Suppressor macrophage (primary cell): ENCODE measurements at regions not wholly inside any gene's neighbourhood (a gene's known extent, or its start where the extent isn't known, plus 50 kb on each side); places are given as distances from the start of the nearest gene placed in this dataset.

Source experiments
- DNase-seq, 4 experiments: peaks; one replicate each; pipeline ENCODE4 v3.0.0-alpha.2; 2020 to 2022

- peak in 1 of 4 experiments; percentile 3 for DNase-seq
Measured at GRCh38 chr4:173835903-173836302, 305.9 kb upstream of the HAND2 start.

GRCh38 chr4:173834151-173834550 is 304.1 kb upstream of the HAND2 start:
- peak in 2 of 4 experiments; percentile 13 to 23 for DNase-seq

GRCh38 chr4:173829565-173829964 is 299.5 kb upstream of the HAND2 start:
- no peak for DNase-seq

GRCh38 chr4:173827707-173828106 is 297.7 kb upstream of the HAND2 start:
- no peak for DNase-seq

- no peak for DNase-seq
Measured at GRCh38 chr4:173821876-173822275, 291.8 kb upstream of the HAND2 start.

- no peak for DNase-seq
Measured at GRCh38 chr4:173821036-173821435, 291.0 kb upstream of the HAND2 start.

GRCh38 chr4:173807347-173807746 is 277.3 kb upstream of the HAND2 start:
- DNase-seq = no peak

- DNase-seq = no peak
Measured at GRCh38 chr4:173805884-173806283, 275.9 kb upstream of the HAND2 start.

GRCh38 chr4:173802662-173803022 is 272.6 kb upstream of the HAND2 start:
- DNase-seq = no peak

GRCh38 chr4:173801876-173802661 is 272.0 kb upstream of the HAND2 start:
- no peak for DNase-seq

GRCh38 chr4:173801361-173801760 is 271.3 kb upstream of the HAND2 start:
- DNase-seq = no peak

- DNase-seq = no peak
Measured at GRCh38 chr4:173797296-173797695, 267.3 kb upstream of the HAND2 start.

- no peak for DNase-seq
Measured at GRCh38 chr4:173794662-173795061, 264.6 kb upstream of the HAND2 start.

- no peak for DNase-seq
Measured at GRCh38 chr4:173793937-173794510, 264.0 kb upstream of the HAND2 start.

- DNase-seq = no peak
Measured at GRCh38 chr4:173782660-173783059, 252.6 kb upstream of the HAND2 start.

GRCh38 chr4:173777921-173778320 is 247.9 kb upstream of the HAND2 start:
- no peak for DNase-seq

- DNase-seq = no peak
Measured at GRCh38 chr4:173777421-173777820, 247.4 kb upstream of the HAND2 start.

GRCh38 chr4:173769568-173769967 is 239.5 kb upstream of the HAND2 start:
- no peak for DNase-seq

GRCh38 chr4:173767650-173768049 is 237.6 kb upstream of the HAND2 start:
- DNase-seq = no peak

GRCh38 chr4:173766171-173766600 is 236.2 kb upstream of the HAND2 start:
- no peak for DNase-seq

GRCh38 chr4:173765751-173766150 is 235.7 kb upstream of the HAND2 start:
- DNase-seq = no peak

- DNase-seq = no peak
Measured at GRCh38 chr4:173763389-173763788, 233.4 kb upstream of the HAND2 start.

- no peak for DNase-seq
Measured at GRCh38 chr4:173761938-173762337, 231.9 kb upstream of the HAND2 start.

- no peak for DNase-seq
Measured at GRCh38 chr4:173761236-173761635, 231.2 kb upstream of the HAND2 start.

GRCh38 chr4:173758132-173758531 is 228.1 kb upstream of the HAND2 start:
- DNase-seq = no peak
